ENCODE measurements at regions not wholly inside any gene's neighbourhood (a gene's known extent, or its start where the extent isn't known, plus 50 kb on each side); places are given as distances from the start of the nearest gene placed in this dataset.

DNA sequence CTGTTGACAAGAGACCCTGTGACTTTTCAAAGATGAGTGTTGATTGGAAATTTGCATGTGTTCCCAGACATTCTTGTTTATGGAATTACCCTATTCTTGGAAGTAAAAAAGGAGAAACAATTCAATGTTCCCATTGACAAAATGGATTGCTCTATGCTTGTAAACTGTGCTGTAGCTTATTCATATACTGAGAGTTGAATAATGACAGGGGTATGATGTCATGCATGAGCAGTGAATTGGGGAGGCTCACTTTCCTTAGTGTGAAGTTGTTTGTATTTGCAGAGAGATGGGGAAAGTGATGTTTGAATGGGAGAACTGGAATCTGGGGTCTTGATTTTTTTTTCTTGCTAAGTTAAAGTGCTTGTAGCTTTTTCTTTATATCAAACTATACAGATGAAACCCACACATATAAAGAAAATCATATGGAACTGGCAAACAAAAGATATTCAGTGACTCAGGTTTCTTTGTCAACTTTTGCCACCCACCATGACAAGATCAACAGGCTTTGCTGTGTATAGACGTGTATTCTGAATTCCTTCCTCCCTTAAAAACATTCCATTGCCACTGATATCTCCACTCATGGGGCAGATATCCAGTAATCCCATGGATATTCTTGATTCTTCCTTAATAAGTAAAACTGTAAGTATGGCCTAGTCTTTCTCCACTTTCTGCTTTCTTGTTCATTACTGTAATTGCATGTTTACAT is 97.8 kb upstream of the JAG1 start:
- no peak for DNase-seq (ENCODE audit: low spot score)

DNA sequence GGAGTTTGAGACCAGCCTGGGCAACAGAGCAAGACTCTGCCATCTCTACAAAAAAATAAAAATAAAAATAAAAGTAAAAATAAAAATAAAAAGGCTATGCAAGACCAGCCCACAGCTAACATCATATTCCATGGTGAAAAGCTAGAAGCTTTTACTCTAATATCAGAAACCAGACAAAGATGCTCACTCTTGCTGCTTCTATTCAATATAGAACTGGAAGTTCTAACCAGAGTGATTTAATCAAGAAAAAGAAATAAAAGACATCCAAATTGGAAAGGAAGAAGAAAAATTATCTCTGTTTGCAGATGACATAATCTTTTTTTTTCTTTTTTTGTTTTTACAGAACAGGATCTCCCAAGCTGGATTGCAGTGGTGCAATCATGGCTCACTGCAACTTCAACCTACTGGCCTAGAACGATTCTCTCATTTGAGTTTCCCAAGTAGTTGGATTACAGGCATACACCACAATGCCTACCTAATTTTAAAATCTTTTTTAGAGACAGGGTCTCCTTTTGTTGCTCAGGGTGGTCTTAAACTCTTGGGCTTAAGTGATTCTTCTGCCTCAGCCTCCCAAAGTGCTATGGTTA is 100.7 kb upstream of the JAG1 start:
- no peak for DNase-seq (ENCODE audit: low spot score)

DNA sequence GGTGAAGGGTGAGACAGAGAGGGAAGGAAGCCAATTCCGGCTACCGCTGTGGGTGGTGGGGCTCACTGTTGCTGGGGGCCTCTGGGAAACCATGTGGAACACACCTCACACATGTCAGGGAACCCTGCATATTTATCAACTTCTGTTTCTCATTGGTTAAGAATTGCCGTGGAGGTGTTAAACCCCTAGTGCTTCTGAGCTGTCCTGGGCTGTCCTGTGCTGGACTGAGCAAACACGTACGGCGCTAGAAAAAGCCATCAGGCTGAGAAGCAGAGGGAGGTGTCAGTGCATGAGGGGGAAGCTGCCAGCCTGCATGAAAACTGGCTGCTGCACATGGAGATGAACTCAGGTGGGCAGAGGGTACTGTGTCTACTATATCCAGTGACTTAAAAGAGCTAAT is 103.9 kb upstream of the JAG1 start:
- no peak for DNase-seq (ENCODE audit: low spot score)

DNA sequence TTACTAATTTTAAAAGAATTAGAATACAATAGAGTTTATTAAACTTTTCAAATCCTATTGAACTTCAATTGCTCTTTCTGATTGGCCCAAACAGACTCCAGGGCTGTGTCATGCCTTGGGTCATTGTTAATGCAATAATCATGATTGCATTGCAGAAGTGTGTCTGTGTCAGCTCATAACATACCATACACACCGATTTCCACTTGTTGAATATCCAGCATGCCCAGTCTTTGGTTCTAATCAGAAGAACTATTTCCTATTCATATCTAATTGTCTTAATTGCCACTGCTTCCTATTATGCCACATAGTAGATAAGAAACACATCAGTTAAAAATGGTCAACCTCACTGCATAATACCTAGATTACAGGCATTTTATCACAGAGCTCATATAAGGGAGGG is 106.1 kb upstream of the JAG1 start:
- no peak for DNase-seq (ENCODE audit: low spot score)

DNA sequence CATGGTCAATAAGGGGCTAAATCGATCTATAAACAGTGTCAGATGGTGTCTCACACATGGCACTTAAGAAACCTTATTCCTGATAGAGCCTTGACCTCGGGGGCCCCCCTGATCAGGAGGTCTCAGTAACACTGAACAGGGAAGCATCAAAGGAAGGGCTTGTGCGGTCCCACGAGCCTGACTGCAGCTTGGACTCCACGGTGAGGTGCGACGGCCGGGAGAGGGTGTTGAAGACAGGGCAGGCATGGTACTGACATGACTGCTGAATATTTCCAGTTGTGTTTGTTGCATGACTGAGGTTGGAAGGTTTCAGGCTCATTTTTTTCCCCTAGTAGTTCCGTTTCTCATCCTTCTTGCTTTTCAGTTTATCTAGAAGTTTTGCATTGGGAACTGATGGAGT is 107.1 kb upstream of the JAG1 start:
- no peak for DNase-seq (ENCODE audit: low spot score)

DNA sequence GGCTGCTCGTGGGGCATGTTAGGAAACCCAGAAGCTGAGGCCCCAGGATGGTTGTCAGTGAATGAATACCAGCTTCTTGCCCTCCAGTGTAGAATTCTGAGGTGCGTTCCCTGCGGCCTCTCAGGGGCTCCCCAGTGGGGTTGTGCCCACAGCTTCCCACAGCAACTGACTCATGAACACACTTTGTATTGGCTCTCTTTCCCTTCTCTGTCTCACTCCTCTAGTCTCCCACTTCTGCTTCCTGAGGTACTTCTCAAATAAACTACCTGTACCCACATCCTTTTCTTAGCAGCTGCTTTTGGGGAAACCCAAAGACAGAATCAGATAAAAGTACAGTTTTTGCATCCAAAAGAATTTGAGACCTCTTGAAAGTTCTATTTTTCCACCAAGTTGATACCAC is 107.7 kb upstream of the JAG1 start:
- DNase-seq (ENCODE audit: low spot score), result no peak

DNA sequence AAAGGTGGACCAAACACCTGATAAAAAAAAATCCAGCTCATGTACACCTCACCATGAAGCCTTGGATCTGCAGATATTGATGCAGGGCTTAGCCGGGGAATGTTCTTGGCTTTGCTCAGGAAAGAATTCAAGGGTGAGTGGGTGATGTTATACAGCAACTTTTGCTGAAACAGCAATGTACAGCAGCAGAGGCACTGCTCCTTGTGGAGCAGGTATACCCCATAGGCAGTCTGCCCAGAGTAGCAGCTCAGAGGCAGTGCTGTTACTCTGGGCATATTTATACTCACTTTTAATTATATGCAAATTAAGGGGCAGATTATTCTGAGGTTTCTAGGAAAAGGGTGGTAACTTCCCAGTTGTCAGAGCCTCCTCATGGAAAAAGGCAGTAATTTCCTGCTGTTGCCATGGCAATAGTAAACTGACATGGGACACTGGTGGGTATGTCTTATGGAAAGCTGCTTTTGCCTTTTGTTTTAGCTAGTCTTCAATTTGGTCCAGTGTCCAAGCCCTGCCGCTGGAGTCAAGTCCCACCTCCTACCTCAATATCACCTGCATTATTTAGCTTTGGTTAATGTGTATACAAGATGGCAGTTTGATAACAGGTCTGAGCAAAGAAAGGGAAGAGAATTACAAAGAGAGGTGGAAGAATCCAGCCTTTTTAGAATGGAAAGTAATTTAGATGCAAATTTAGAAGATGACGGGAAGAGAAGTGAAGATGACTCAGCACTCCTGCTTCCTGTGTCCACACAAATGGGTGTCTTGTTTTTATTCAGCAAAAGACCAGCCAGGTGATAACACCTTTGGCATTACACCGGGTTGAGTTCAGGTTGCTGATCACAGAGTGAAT is 110.1 kb upstream of the JAG1 start:
- no peak for DNase-seq (ENCODE audit: low spot score)

DNA sequence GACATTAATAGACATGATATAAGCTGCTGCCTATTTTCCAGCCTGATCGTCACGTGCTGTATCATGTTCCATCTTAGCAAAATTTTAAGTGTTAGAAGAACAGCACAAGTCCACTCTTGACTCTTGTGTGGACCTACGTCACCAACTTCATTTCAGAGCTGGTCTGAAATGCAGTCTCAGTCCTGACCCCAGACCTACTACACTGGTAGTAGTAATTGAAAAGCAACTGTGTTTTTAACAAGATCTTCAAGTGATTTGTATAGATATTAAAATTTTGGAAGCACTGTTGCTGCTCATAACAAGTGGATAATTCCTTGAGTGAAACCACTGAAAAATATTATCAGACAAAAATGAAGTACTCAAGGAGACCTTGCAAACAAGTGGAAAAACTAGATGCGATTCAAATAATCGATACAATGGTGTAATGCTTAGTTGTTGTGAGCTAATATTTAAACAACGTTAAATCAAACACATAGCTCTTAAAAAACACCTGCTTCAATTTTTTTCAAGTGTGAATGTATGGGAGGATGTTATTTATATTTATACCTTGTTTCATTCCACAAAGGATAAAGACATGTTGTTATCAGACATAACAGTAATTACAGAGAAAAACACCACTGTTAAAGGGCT is 110.9 kb upstream of the JAG1 start:
- no peak for DNase-seq (ENCODE audit: low spot score)

DNA sequence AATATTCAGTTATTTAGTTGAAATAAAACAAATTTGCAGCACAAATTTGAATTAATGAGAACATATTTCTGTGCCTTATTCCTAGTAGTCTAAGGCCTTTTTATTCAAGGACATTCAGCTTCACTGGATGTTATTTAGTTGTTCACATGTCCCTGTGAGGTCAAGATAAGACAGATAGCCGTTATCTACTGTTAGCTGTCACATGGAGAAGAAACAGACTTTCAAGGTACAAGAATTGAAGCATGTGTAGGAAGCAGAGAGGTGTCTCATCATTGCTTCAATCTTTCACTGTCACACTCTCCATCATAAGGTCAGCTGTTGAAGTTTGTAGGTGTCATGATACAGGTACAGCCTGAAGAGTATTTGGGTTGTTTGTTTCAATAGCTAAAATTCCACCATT is 112.9 kb upstream of the JAG1 start:
- no peak for DNase-seq (ENCODE audit: low spot score)

DNA sequence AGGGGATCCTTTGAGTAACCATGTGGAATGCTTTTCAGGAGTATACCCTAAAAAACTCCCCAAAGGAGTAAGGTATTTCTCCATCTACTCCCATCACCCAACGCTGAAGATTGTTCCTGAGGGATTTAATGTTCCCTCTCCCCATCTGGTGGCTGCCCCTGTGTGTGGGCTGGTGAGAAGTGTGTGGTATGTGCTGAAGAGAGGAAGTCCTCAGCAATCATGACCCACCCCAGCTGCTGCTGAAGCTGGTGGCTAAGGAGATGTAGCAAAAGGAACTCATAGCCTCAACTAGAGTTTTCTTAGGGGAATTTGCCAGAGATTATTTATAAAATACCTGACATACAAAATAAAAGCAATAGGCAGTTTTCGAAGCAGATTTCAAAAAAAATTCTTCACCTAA is 114.3 kb upstream of the JAG1 start:
- DNase-seq (ENCODE audit: low spot score), result no peak

DNA sequence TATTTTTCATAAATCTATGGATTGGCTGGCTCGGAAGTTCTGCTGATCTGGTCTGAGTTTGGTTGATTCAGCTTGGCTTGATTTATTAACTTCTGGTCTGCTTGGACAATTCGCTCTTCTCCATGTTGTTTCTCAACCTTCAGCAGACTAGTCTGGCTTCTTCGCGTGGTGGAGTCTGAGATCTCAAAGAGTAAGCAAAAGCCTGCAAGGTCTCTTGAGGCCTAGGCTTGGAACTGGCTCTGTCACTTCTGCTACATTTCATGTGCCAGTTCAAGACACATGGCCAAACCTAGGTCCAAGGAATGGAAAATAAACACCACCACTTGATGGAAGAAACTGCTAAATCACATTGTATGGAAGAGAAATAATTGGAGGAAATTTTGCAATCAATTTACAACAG is 115.1 kb upstream of the JAG1 start:
- no peak for DNase-seq (ENCODE audit: low spot score)

DNA sequence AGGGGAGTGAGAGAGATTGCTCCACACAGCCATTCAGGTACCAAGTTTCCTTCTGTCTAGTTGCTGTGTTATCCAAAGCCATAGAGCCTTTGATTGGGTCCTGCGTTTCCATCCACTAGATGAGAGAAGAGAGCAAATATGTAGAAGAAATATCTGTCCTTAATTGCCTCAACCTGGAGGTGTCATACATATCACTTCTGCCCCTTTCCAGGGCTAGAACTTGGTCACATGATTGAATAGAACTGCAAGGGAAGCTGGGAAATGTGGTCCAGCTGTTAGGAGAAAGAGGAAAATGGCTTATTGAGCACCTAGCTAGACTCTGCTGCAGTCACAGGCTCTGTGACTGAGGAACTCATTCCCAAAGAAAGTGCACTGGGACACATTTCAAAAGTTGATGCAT is 115.6 kb upstream of the JAG1 start:
- DNase-seq (ENCODE audit: low spot score), result no peak

DNA sequence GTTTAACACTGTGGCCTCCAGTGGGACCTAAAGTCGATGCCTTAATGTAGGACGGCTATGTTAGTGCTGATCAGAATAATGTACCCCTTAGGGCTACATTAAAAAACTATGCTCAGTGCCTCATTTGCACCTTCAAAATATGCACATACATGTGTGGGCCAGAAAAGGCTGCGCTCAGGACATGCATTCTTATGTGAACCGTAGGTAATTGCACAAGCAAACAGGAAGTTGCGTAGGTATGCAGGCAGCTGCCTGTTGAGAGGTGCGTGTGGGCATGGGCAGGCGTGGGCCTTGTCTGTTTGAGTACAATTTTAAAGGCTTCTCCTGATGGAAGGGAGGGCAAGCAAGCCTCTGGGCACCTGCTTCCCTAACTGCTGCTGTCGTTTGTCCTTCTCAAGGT is 116.2 kb upstream of the JAG1 start:
- no peak for DNase-seq (ENCODE audit: low spot score)

DNA sequence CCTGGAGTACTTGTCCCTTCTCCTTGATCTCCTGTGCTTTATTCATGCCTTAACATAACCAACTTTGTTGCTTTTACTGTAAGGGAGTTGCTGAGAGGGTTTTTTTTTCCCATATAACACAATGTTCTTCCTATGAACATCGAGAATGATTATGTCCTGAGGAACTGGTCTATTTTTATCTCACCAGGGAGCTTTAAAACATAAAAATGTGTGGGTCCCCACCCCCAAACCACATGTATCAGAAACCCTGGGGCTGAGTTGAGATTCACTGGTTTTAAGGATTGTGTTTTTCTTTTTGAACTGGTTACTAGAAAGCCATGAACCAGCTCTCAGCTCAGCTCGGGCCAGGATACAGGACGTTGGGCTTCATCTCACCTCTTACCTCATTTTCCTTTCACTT is 118.5 kb upstream of the JAG1 start:
- no peak for DNase-seq (ENCODE audit: low spot score)

DNA sequence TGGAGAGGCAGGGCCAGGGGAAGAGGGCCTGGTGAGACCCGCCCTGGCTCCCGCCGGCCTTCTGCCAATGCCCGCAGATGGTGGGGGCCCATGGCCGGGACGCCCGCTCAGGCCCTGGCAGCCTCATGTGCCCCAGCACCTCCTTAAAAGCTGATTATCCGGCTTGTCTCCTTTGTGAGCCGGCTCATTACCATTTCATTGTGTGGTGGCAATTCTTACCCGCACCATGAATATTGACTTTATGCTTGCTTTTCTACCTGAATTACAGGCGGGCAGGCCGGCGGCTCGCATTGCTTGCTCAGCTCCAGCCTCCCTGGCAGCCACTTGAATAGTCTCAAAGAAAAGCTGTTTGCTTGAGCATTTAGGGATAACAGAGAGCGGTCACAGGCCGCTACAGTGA is 120.0 kb upstream of the JAG1 start:
- DNase-seq (ENCODE audit: low spot score), result no peak

DNA sequence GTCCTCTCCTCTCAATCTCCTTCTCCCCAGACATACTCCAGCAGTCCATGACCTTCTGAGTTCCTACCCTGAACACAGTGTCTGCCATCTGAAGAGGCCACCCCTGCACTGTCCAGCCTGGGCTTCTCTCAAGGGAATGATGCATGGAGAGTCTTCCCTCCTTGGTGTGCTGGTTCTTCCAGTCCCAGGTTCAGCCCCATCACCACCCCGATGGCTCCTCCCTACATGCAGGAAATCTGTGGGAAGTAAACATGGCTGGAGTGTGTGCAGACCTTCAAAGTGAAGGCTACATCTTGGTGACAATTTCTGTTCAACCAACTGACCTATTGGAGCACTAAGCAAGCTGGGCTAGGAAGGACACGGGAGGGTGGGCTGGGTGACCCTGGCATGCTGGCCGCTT is 121.0 kb upstream of the JAG1 start:
- no peak for DNase-seq (ENCODE audit: low spot score)

DNA sequence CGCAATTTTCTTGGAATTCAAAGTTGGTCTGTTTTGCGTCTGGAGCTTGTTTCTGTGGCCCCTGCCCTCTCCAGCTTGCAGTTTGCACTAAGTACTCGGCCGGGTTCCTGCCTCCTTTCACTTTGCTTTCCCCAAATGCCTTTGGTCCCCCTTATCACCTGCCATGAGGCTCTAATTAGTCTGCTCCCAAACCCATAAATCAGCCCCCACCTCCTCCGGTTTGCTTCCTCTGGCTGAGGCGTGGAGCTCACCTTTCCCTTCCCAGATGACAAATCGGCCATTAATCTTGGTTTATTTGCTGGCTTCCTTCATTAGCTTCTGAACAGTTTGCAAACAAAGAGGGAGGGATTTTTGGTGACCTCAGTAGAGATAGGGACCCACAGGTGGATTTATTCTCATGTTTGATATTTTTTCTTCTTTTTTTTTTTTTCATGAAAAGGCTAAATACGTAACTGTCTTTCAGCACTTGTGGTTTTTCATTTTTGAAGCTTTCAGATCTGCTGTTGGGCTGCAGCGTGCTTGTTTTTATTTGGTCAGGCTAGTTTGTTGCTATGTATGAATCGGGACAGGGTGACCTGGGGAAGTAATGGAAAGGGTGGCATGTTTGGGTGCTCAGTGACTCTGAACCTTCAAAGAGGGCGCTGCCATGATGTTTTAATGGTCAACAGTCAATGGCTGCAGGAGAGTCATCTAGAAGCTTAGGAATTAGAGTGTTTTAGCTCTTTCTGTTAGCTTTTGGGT is 121.7 kb upstream of the JAG1 start:
- no peak for DNase-seq (ENCODE audit: low spot score)

DNA sequence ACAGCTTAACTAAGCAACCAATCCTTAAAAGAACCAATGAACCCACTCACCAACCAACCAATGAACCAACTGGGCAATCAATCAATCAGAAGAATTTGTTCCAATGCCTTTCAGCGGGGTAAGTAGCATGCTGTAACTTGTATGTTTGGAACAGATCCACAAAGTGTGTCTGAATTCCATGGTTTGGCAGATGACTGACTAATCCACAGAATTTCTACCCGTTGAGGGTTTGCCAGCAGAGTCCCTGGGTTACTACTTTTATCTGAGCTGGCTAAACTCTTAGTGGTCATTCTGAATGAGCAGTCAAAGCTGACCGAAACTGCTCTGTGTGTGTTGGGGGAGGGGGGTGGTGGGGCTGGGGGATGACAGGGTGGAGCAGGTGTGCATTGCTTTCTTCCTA is 125.0 kb upstream of the JAG1 start:
- DNase-seq (ENCODE audit: low spot score), result no peak

DNA sequence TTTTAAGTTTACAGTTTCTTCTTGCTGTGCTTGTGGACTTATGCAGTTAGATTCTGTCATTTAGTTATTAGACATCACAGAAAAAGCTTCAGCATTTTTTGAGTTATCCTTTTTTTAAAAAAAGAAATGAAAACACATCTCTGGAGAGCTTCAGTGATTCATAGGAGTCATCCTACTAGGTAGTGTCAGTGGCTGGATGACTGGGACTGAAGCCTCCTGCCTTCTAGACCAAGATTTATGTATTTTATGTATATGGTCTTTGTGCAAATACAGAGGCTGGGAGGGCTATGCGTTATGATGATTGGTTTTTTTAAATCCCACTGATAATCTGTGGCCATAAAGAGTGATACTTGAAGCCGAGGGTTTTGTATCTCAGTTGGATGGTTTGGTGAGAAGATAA is 125.9 kb upstream of the JAG1 start:
- DNase-seq (ENCODE audit: low spot score), result no peak

DNA sequence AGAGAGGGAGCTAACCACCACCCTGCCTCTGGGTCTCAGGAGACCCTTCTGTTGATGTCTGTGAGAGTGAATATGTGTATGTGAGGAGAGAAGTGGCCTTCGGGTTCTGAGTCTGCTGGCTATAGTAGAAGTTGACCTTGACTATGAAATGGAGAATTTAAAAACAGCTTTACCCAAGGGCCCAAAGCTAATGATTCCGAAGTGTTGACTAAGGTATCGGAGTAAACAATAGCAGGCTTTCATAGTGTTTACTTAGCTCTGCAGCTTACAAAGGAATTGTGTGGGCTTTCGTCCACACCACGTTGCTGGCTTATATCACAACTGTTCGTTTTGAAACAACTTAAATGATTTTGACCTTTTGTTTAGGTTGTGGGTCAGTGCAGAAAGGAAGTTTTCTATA is 126.5 kb upstream of the JAG1 start:
- no peak for DNase-seq (ENCODE audit: low spot score)

DNA sequence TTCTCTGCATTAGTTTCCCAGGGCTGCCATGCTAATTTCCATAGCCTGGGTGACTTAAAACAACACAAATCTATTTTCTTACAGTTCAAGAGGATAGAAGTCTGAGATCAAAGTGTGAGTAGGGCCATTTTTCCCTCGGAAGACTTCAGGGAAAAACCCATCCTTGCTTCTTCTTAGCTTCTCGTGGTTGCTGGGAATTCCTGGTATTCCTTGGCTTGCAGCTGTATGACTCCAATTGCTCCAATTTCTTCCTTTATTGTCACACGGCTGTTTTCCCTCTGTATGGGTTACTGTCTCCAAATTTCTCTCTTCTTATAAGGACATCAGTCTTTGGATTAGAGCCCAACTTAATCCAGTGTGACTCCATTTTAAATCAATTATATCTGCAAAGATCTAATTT is 128.4 kb upstream of the JAG1 start:
- no peak for DNase-seq (ENCODE audit: low spot score)

DNA sequence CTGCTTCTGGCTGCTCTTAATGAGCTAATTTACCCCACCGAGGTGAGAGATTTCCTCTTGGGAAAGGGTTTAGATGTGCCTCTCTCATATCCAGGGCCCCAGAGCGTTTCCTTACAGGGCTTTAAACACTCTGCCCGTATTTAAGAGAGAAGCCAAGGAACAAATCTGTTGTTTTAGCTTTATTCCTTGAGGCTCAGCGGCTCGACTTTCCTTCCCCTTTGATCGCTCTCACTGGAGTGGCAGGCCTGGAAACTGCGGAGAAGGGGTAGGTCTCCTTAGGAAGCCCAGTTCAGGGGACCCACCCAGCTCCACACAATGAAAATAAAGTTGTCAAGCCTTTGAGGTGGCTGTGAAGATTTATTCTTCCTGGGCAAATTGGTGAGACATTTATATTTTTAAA is 132.0 kb upstream of the JAG1 start:
- DNase-seq (ENCODE audit: low spot score), result no peak
